ENCODE measurements at regions not wholly inside any gene's neighbourhood (a gene's known extent, or its start where the extent isn't known, plus 50 kb on each side); places are given as distances from the start of the nearest gene placed in this dataset.
A peak's percentile ranks its signal among the peaks of the same experiment; 100 is the strongest.

- TF ChIP-seq EZH2 (IDR thresholded peaks at IDR 0.05; ENCODE audit: low read length, missing control alignments) (no peak), CTCF (conservative IDR thresholded peaks at IDR 0.05 in 1 of 2, IDR thresholded peaks at IDR 0.05 in 1 of 2; ENCODE audit: low read depth in 1 of 2, low read length in 2 of 2) (peak; percentile 69 to 71)
- H3K79me2 ChIP-seq (ENCODE audit: control insufficient read depth, insufficient read depth, low read length), result no peaks in the 10 kb centered on the region
These were observed 207.9 kb upstream of the MYO3A start for GRCh38 chr10:25725917-25726716.

GRCh38 chr10:25738776-25739175 is 195.3 kb upstream of the MYO3A start:
- H4K20me1 ChIP-seq (ENCODE audit: control insufficient read depth, extremely low read depth, insufficient read depth, low read length), result no peaks in the 10 kb centered on the region
- H2AFZ ChIP-seq (ENCODE audit: low read length), result no peak overlapping the region
- no peak overlapping the region for H3K9ac ChIP-seq (ENCODE audit: insufficient read depth, low read length)
- no peaks in the 10 kb centered on the region for H3K4me1 ChIP-seq (ENCODE audit: control insufficient read depth, extremely low read depth, insufficient read depth, low read length)
- no peak overlapping the region for H3K4me2 ChIP-seq (ENCODE audit: extremely low read depth, insufficient read depth, low read length)
- H3K27ac ChIP-seq (ENCODE audit: insufficient read depth, low read length), result no peak overlapping the region
- no peaks in the 10 kb centered on the region for H3K36me3 ChIP-seq (ENCODE audit: control insufficient read depth, insufficient read depth, low read length)
- H3K9me3 ChIP-seq (ENCODE audit: control insufficient read depth, insufficient read depth, low read depth, low read length), result no peaks in the 10 kb centered on the region
- no peak overlapping the region for H3K4me3 ChIP-seq (replicated peaks in 1 of 4; ENCODE audit: control extremely low read depth in 1 of 4, insufficient read depth in 1 of 4, low read depth in 3 of 4, low read length in 4 of 4)
- no peak for TF ChIP-seq EZH2 (IDR thresholded peaks at IDR 0.05; ENCODE audit: low read length, missing control alignments)
- TF ChIP-seq CTCF (conservative IDR thresholded peaks at IDR 0.05 in 1 of 2, IDR thresholded peaks at IDR 0.05 in 1 of 2; ENCODE audit: low read depth in 1 of 2, low read length in 2 of 2), result no peak
- no peaks in the 10 kb centered on the region for H3K27me3 ChIP-seq (ENCODE audit: control insufficient read depth, insufficient read depth, low read length)
- DNase-seq (ENCODE audit: low read depth in 2 of 2), result no peak
- no peaks in the 10 kb centered on the region for H3K79me2 ChIP-seq (ENCODE audit: control insufficient read depth, insufficient read depth, low read length)

More at GRCh38 chr10:25725917-25726716, 207.9 kb upstream of the MYO3A start:
- Histone ChIP-seq H3K4me2 (ENCODE audit: extremely low read depth, insufficient read depth, low read length) (no peak overlapping the region), H3K27ac (ENCODE audit: insufficient read depth, low read length) (no peak overlapping the region), H3K9ac (ENCODE audit: insufficient read depth, low read length) (no peak overlapping the region), H3K9me3 (ENCODE audit: control insufficient read depth, insufficient read depth, low read depth, low read length) (no peaks in the 10 kb centered on the region), H4K20me1 (ENCODE audit: control insufficient read depth, extremely low read depth, insufficient read depth, low read length) (no peaks in the 10 kb centered on the region), H3K4me1 (ENCODE audit: control insufficient read depth, extremely low read depth, insufficient read depth, low read length) (no peaks in the 10 kb centered on the region), H3K27me3 (ENCODE audit: control insufficient read depth, insufficient read depth, low read length) (no peaks in the 10 kb centered on the region), H3K4me3 (replicated peaks in 1 of 4; ENCODE audit: control extremely low read depth in 1 of 4, insufficient read depth in 1 of 4, low read depth in 3 of 4, low read length in 4 of 4) (no peak overlapping the region), H2AFZ (ENCODE audit: low read length) (no peak overlapping the region), H3K36me3 (ENCODE audit: control insufficient read depth, insufficient read depth, low read length) (no peaks in the 10 kb centered on the region)
- peak; percentile 46 to 50 for DNase-seq (ENCODE audit: low read depth in 2 of 2)

DNA sequence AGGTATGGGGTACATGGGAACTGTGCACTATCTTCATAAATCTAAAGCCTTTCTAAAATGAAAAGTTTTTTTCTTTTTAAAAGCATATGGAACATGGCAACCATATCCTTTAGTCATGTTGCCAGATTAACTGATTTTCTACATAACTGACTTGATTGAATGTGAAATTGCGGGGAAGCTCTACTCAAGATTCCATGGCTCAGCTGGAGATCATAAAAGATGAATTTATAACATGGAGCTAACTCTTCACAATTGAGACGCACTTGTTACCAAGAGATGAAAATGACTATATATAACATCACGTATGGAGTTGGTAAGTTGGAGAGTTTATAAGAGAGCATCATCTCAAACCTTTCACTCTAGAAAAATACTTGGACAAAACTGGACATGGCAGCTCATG is 190.2 kb upstream of the MYO3A start:
- Histone ChIP-seq H3K4me3 (replicated peaks in 1 of 4; ENCODE audit: control extremely low read depth in 1 of 4, insufficient read depth in 1 of 4, low read depth in 3 of 4, low read length in 4 of 4) (no peak overlapping the region), H3K4me2 (ENCODE audit: extremely low read depth, insufficient read depth, low read length) (no peak overlapping the region), H3K36me3 (ENCODE audit: control insufficient read depth, insufficient read depth, low read length) (no peaks in the 10 kb centered on the region), H4K20me1 (ENCODE audit: control insufficient read depth, extremely low read depth, insufficient read depth, low read length) (no peaks in the 10 kb centered on the region), H3K27ac (ENCODE audit: insufficient read depth, low read length) (no peak overlapping the region), H3K9me3 (ENCODE audit: control insufficient read depth, insufficient read depth, low read depth, low read length) (no peaks in the 10 kb centered on the region), H3K9ac (ENCODE audit: insufficient read depth, low read length) (no peak overlapping the region), H2AFZ (ENCODE audit: low read length) (no peak overlapping the region), H3K79me2 (ENCODE audit: control insufficient read depth, insufficient read depth, low read length) (no peaks in the 10 kb centered on the region), H3K27me3 (ENCODE audit: control insufficient read depth, insufficient read depth, low read length) (no peaks in the 10 kb centered on the region), H3K4me1 (ENCODE audit: control insufficient read depth, extremely low read depth, insufficient read depth, low read length) (no peaks in the 10 kb centered on the region)
- TF ChIP-seq EZH2 (IDR thresholded peaks at IDR 0.05; ENCODE audit: low read length, missing control alignments) (no peak), CTCF (conservative IDR thresholded peaks at IDR 0.05 in 1 of 2, IDR thresholded peaks at IDR 0.05 in 1 of 2; ENCODE audit: low read depth in 1 of 2, low read length in 2 of 2) (no peak)
- no peak for DNase-seq (ENCODE audit: low read depth in 2 of 2)

All from fibroblast of lung (primary cell).